HG02759 (cell line): ENCODE measurements at regions not wholly inside any gene's neighbourhood (a gene's known extent, or its start where the extent isn't known, plus 50 kb on each side); places are given as distances from the start of the nearest gene placed in this dataset.
"Not testable (repeated sequence)": the region's sequence is repeated elsewhere in the genome, so short reads cannot be mapped to it uniquely, and the experiment has no call there.

Experiments used
- ATAC-seq: cut with Tn5 transposase; IDR thresholded peaks from one replicate; pipeline ENCODE4 v1.9.1; 2021; ENCODE audit warnings: mild to moderate bottlenecking, moderate library complexity; ENCODE audit not compliant: unreplicated experiment

DNA sequence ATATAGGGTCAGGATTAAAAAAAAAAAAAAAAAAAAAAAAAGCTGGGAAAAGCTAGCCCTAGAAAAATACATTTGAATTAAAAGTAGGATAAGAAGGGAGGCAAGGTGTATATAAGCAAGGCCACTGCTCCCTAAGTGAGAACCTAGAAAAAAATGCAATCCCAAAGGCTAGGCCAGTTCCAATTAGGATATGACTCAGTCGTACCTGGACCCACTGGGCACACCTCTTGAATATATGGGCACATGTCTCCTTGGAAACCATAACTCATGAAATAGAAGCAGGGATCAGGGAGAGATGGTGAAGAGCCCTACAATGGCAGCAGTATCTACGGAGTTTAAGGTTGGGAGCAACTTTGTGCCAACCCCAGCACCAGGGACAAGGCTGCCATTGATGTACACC lies 314.1 kb upstream of the IL12A start:
- ATAC-seq = no peak

DNA sequence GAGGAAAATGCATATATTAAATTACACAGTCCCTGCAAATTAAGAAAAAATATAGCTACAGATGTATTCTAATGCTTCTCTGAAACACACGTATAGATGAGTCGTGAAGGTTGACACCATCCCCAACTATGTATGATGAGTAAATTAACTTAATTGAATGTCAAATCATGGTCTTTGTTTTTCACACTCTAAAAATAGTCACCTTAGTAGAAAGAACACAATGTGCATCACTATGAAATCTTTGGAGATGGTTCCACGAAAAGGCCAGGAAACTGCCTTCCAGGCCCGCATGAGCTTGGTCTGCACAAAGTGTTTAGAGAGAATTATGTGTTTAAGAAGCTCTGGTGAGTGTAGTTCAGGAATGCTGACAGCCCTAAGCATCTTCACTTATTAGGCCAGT lies 313.4 kb upstream of the IL12A start:
- no peak for ATAC-seq

DNA sequence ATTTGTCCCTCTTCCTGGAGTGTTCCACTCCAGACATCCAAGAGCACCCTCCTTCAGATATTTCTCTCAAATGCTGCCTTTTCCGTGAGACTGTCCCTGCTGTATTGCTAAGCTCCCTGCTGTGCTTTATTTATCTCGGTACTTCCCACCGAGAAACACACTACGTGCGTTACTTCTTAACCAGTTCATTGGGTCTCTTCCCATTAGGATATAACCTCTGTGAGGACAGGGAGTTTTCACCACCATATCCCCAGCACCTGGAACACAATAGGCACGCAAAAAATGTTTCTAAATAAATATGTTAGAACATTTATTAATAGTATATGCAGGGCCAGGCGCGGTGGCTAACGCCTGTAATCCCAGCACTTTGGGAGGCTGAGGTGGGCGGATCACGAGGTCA lies 308.7 kb upstream of the IL12A start:
- no peak for ATAC-seq

DNA sequence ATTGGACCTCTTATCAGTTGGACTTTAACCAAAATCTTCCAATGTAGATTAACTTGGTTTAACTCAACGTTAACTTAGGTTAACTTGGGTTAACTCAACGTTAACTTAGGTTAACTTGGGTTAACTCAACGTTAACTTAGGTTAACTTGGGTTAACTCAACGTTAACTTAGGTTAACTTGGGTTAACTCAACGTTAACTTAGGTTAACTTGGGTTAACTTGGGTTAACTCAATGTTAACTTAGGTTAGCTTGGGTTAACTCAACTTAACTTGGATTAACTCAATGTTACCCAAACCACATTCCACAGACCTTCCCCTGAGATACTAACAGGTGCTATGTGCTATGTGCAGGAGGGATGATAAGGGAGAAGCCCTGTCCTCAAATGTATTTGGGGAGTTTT lies 306.9 kb upstream of the IL12A start:
- ATAC-seq = not testable (repeated sequence)

DNA sequence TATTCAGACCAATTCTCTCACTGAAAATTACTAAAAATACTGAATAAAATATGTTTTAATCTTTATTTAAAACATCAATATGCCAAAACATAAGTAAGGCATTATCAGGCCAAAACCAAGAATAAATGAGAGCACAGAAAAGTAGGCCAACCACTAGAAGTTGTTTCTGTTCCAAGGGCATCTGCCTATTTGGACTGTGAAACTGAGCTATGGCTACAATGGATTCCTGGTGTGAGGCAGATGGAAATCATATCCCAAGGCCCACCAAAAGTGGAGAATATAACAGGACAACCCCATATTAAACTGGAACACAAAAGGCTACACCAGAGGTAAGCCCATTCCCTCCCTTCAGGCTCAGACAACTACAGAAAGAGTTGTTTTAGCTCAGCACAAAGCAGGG lies 302.8 kb upstream of the IL12A start:
- no peak for ATAC-seq

DNA sequence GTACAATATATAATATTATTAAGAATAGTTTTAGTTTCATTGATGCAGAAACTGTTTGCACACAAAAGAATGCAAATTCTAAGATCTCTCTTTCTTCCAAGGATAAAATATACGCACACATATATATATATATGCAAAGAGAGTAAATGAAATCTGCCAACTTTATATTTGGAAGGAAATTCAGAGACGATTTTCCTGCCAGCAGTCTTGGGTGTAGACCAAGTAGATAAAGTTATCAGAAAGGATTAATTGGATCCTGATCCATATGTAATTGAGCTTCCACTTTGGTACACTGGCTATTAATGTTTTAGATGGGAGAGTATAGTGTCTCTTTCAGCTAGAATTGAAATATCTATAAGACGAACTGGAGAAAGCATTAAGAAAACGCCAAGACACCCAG lies 295.4 kb upstream of the IL12A start:
- ATAC-seq = no peak

DNA sequence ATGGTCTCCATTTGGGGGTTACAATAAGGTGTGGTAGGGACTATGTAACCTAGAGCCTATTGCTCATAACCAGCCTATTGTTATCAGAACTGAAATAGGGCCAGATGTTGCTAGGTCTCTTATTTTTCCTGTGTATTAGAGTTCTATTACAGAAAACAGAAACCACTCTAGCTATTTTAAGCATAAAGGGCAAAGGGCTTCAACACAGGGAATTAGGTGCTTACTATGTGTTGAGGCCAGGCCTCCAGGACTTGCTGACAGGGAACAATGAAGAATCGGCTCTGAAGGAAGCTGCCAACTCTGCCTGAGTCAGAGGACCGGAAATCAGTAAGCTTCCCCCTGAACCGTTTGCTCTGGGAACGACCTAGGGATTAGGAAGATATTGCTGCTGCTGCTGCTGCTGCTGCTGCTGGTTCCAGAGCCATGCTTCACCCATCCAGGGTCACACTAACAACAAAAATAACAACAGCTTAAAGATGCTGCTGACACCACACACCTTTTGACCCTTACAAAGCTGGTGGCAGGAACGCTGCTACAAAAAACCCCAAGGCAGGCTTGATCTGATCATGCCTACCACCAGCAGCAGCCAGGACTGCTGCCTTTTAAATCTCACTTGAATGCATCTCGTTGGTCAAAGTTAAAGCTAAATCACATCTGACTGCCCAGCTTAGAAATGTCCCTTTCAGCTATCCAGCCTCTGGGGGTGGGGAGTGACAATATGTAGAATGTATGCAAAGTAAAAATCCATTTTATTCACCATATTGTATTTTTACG lies 276.9 kb upstream of the IL12A start:
- ATAC-seq = no peak

DNA sequence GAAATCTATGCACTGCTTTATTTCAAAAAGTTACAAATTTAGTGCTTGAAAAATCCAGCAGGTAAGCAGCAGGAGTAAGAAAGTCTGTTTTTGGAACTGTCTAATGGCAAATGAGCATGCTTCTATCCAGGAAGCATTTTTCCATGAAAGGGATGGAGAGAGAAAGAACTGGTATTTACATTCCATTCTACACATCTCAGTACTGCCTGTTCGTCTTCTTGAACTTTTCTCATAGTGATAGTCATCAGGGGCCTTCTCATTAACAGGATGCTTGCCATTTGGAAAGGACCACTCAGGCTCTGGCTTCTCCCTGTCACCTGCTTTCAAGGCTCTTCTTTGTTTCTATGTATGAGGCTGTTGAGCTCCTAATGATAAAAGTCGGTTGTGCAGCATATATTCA lies 267.3 kb upstream of the IL12A start:
- ATAC-seq = no peak

DNA sequence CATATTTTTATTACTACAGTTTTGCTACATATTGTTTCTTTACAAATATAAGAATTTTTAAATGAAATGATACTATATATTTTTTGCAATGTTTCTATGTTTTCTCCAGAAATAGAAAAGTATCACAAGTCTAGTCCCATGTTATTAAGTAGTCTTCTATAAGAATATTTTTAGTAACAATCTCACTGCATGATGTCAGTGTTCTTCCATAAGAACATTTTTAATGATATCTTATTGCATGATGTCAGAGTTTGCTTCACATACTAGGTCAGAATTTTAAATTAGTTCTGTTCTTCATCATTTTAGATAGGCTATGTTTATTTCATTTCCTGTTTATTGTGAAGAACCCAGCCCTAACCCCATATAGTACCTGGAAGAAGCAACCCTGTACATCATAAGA lies 265.3 kb upstream of the IL12A start:
- no peak for ATAC-seq

DNA sequence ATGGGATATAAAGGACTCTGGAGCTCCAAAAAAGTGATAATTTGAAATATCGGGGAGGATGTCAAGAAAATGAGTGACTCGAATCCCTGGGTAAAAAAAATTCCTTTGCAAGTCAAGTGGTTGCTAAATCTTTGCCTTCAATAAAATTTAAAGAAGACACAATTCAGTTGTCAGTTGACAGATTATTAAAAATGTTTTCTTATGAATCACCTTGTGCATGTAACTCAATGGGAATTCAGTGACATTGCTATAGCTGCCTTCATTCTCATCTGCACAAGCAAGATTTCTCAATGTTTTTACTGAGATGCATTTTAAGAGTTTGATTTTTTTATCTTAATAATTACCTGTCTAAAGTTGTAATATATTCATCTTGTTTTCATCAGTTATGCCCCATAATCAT lies 264.0 kb upstream of the IL12A start:
- ATAC-seq = no peak

DNA sequence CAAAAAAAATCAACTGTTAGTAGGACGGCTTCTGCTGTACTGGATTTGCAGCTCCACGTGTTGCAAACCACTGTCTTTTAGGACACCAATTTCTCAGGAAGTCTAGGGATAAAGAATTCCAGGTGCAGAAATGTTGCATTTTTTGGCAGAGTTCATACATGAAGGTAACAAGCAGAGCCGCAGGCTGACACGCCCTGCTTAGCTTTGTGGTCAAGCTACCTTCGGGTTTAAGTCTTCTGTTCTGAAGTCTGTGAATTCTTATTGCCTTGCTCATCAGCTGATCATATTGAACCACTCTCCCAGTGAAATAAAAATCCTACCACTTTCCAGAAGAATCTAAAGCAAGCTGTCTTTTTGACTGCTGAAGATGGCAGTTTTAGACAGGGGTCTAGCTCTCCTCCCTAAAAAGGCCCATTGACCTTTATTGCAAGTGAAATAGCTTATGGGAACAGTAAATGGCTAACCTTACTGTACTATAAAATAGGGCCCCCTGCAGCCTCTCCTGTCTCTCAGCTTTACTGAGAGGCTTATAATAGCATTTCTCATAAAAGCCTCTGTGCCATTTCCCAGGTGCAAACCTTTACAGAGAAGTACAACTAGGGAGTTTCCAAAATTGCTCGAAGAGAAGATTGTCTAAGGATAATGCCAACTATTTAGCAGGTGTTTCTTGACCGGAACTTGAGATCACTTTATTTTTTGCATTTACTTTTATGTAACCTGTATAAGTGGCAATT lies 262.2 kb upstream of the IL12A start:
- ATAC-seq = no peak

DNA sequence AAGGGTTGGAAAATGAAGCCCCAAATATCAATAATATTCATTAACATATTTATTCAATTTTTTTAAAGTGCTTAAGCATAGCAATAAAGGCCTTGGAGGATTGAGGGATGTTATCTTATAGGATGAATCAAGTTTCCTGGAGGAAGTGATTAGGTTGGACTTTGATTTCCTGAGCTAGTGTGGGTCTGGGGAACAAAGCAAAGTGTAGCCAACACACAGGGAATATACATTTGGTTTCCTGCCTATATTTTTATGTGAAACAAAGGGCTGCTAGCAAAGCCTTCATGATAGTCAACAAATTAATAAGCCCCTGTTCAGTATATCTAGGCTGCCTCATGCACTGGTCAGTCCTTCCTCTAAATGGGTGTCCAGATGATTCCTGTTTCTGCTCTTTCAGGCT lies 261.1 kb upstream of the IL12A start:
- no peak for ATAC-seq

DNA sequence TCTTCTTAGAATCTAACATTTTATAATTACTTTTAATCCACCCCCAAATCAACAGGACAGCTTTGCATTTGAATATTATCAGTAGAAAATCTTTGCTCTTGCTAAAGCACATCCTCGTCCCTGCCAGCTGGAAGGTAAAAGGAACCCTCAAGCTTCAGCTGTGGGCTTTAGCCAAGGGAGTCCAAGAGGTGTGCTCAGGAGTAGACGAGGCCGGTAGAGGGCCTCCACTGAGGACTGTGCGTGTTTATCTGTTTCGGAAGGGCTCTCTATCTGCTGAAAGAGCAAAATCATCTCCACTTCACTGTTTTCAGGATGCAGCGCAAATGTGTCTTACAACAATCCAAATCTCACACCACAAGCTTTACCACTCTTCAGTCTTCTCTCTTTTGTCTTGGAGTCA lies 257.4 kb upstream of the IL12A start:
- no peak for ATAC-seq

DNA sequence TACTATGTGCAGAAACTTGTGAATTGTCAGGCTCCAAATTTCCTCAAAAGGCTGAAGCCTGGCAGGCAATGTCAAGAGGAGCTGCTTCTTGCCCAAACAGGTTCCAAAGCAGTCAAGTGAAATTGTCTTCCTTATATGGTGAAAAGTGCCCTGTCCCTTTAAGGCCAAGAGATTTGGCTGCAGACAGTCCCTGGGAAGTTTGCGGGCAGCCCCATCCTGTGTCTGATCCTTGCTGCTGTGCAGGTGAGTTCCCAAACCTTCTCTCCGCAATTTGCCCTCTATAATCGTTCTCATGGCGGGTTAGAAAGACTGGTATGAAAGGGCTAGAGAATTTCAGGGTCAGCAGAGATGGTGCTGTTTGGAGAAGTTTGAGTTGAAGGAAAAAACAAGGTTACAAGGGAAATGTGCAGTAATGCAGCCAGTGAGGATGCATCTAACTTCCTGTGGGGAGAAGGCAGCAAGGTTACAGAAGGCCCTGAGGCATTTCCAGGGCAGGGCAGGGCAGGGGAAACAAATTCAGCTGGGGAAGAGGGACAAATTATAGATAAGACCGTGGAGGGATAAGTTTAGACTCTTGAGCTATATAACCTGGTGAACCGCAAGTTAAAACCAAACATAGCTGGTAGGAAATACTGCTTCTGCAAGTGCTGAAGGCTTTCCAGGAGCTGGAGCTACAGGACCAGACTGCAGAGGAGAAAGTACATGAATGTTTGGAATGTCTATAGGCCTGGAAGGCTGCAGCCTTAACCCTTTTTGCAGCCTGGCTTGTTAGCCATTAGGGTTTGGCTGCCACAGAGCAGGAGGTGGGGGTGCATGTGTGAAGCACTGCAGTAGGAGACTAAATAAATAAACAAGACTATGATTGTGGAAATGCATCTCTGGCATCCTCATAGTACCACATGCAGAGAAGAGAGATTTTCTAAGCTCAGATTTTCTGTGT lies 256.2 kb upstream of the IL12A start:
- ATAC-seq = no peak

DNA sequence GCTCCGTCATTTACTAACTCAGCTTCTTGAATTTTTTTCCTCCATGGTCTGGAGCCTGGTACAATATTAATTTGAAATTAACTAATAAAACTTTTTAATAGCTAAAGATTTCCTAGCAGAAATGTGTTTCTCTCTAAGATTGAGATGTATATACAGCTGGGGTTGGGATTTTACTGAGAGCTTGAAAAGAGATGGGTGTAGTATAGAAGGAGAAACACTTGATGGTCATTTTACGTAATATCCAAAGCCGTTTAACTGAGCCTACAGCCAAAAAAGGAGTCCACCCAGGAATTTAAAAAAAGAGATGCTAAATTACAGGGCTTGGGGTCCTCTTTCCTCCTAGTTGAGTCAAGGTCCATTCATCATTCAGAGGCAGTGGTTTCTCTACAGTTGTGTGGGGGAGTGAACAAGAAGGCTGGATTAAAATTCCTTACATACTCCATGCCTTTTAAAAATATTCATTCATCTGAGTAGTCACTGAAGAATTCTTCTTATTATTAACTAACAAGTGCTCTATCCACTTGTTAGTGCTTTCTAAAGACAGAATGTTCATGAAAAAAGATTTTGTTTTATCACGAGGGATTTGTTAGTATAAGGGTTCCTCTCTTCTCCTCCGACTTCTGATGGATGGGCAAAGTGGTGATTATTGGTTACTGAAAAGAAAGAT lies 255.3 kb upstream of the IL12A start:
- no peak for ATAC-seq

DNA sequence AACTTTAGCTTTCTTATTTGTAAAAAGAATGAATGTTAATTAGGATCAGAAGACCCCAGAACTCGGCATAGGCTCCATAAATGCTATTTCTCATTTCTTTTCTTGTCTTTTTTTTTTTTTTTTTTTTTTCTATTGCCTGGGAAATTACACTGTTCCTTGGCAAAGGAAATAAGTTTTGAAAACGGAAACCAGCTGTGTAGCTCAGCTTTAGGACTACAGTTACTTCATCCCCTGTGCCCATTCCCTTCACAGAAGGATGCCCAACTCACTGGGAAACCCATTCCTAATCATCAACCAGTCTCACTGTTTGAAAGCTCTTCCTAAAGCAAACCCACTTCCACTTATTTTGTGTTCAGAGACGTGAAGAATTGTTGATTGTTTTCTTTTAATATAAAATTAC lies 254.0 kb upstream of the IL12A start:
- no peak for ATAC-seq

DNA sequence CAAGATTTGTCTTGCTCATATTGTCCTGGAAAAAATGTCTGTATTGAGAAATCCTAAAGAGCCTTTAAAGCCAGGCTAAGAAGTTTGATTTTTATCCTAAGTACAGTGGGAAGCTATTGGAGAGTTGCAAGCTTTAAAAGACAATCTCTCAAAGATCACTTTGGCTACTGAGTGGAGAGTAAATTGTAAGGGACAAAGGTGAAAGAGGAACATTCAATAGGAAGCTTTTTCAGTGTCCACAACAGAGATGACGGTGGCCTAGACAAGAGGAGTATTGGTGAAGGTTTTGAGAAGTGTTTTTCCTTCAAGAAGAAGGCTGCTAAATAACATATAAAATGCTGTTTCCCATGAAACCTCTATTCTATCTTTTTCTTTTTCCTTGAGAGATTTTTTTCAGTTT lies 249.5 kb upstream of the IL12A start:
- no peak for ATAC-seq

DNA sequence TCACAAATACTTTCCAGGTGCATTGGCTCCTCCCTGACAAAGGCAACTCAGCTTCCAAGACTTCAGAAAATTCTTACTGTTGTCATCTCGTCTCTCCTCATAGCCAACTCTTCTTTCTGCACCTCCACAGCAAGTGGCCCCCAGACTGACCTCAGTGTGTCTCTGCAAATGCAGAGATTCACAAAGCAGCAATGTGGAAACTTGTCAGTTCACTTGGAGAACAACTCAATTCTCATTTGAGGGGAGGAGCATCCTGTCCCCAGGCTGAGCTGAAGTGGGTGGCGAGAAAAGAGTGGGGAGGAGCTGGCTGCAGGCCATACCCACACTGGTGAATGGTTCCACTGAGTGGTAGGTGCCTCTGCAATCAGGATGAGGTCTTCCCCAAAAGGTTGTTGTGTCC lies 248.7 kb upstream of the IL12A start:
- ATAC-seq = no peak

DNA sequence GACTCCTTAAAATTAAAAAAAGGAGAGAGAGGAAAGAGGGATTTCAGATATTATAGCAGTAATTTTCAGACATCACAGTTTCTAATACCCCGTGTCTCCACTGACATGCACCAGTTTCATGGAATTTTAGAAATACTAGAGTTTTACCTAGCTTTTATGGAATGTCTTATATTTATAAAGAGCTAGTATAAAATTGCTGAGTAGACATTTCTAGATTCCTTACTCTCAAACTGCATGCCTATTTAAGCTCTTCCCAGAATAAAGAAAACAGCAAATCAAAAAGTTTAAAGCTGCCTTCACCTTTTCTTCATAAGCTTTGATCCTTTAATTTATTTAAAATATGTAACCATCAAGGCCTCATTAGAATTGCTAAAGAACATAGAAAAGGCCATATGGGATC lies 247.4 kb upstream of the IL12A start:
- ATAC-seq = no peak

DNA sequence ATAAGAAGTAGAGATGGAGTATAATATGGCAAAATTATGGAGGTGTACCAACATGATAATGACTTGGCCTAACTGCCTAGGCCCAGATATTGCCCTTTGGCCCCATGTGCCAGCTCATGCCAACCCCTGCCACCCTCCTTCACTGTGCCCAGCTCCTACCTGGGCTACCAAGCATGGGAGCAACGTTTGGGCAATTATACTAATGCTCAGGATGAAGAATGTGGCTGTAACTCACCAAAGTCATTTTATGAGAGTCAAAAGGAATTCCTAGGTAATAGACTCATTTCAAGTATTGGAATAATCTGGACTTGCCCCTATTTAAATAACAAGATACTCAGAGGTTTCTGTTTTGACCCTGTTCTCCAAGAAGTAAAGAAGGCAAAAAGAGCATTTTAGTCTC lies 240.2 kb upstream of the IL12A start:
- no peak for ATAC-seq

DNA sequence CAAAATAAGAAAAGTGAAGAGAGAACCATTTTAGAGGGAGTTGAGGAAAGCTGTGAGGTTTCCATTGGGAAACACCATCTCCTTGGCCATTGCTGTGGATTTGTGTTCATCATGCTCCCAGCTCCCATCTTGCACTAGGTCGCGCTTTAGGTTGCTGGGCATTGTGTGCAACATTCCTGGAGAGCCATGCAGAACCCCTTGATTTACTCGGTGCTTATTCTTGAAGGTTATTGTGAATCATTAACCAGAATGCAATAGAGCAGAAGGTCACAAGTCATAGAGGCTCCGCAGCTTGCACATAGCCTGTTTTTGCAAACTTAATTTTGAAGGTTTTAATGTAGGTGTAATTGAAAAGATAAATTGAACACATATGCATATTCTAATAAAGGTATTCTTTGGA lies 239.2 kb upstream of the IL12A start:
- ATAC-seq = no peak
